Fibroblast of villous mesenchyme (primary cell): ENCODE measurements at regions not wholly inside any gene's neighbourhood (a gene's known extent, or its start where the extent isn't known, plus 50 kb on each side); places are given as distances from the start of the nearest gene placed in this dataset.

Source experiments
- DNase-seq: peaks from one replicate; pipeline ENCODE4 v3.0.0-alpha.2; 2010; ENCODE audit warnings: low read depth
- H3K4me3 ChIP-seq: 2 replicates; pipeline ENCODE4 v1.5.1; 2011; ENCODE audit warnings: low read depth, mild to moderate bottlenecking, low read length
- CTCF ChIP-seq: IDR thresholded peaks from 2 replicates; pipeline ENCODE4 v1.5.1; 2012; ENCODE audit warnings: low read depth, mild to moderate bottlenecking, low read length; ENCODE audit not compliant: insufficient read depth

GRCh38 chr21:28110074-28110473 is 882.6 kb downstream of the LTN1 start:
- no peak for TF ChIP-seq CTCF
- no peak for DNase-seq
- no peak overlapping the region for H3K4me3 ChIP-seq

- DNase-seq: peak; percentile 44
- no peak for TF ChIP-seq CTCF
- no peak overlapping the region for H3K4me3 ChIP-seq
These were observed 886.2 kb downstream of the LTN1 start for GRCh38 chr21:28106370-28106890.

- no peak for DNase-seq
- no peak for TF ChIP-seq CTCF
- H3K4me3 ChIP-seq: no peak overlapping the region
These were observed 888.3 kb downstream of the LTN1 start for GRCh38 chr21:28104346-28104745.

GRCh38 chr21:28100366-28100765 is 892.3 kb downstream of the LTN1 start:
- TF ChIP-seq CTCF: no peak
- no peak for DNase-seq
- no peak overlapping the region for H3K4me3 ChIP-seq

- peak; percentile 33 for DNase-seq
- TF ChIP-seq CTCF: no peak
- no peak overlapping the region for H3K4me3 ChIP-seq
These were observed 893.5 kb downstream of the LTN1 start for GRCh38 chr21:28099001-28099705.

GRCh38 chr21:28091466-28091865 is 901.2 kb downstream of the LTN1 start:
- no peak for DNase-seq
- no peak overlapping the region for H3K4me3 ChIP-seq
- no peak for TF ChIP-seq CTCF

GRCh38 chr21:28090546-28090945 is 902.1 kb downstream of the LTN1 start:
- H3K4me3 ChIP-seq: no peak overlapping the region
- no peak for TF ChIP-seq CTCF
- no peak for DNase-seq
